GM21825 (cell line): ENCODE measurements at regions not wholly inside any gene's neighbourhood (a gene's known extent, or its start where the extent isn't known, plus 50 kb on each side); places are given as distances from the start of the nearest gene placed in this dataset.
"Not testable (repeated sequence)": the region's sequence is repeated elsewhere in the genome, so short reads cannot be mapped to it uniquely, and the experiment has no call there.

Source experiments
- ATAC-seq: cut with Tn5 transposase; IDR thresholded peaks from one replicate; pipeline ENCODE4 v1.9.1; 2021; ENCODE audit warnings: mild to moderate bottlenecking, moderate library complexity; ENCODE audit not compliant: unreplicated experiment

DNA sequence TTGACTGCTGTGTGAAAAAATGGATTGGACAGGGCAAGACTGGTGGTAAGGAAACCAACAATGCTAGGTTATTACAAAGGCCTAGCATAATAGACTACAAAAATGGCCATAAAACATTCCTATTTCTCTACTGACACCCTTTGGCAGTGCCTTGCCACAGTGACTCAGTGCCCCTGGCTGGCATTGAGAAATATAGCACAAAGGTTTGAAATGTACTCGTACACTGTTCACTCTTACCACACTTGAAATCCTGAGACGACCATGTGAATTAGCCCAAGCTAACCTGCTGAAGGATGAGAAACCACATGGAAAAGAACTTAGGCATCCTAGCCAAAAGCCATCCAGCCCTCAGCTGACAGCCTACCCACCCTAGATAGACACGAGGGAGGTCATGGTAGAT lies 149.8 kb upstream of the PALMD start:
- ATAC-seq, result no peak

DNA sequence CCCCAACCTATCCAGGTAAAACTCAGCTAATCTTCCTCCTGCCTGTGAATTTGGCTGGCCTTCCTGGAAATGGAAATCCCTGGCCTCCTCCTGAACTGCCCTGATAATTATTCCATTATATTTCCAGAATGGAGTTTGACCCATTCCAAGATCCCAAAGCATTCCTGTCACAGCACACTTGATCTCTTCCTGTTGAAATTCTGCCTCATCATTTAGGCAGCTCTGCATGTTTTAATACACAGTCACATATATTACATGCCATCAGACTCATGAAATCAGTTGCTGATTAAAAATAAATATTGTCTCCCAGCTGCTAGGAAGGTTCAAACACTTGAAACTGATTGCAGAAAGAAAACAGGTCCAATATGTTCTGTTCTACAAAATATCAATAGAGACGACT lies 148.2 kb upstream of the PALMD start:
- no peak for ATAC-seq

DNA sequence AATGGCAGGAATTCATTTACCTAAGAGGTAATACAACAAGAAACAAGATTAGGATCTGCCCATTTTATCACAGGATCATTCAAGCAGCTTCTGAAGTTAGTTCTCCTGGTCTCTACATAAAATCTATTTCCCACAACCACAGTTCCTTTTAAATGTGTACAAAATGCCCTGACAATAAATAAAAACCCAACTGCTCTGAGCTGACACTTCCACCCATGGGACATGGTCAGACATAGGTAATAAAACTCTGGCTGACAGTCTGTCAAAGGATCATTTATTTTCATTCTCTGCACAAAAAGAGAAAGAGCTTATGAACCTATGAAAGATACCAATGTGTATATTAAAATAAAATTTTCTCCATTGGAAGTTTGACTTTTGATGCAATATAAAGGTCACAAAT lies 145.4 kb upstream of the PALMD start:
- no peak for ATAC-seq

DNA sequence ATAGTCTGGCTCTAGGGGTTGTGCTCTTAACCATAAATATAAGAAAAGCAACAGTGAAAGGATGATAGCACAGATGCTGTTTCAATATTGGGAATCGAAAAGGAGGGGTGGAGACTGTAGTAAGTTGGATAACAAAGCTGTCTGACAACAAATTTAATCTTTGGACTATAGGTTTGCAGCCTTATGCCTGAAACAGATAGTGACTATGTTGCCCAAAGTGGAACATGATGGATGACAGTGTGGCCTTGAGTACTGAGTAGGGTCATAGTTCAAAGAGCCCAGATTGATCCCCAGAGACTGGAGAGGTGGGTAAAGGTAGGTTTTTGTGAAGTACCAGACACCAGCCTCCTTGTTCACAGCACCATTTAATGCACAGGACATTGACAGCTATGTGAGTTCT lies 144.0 kb upstream of the PALMD start:
- no peak for ATAC-seq

DNA sequence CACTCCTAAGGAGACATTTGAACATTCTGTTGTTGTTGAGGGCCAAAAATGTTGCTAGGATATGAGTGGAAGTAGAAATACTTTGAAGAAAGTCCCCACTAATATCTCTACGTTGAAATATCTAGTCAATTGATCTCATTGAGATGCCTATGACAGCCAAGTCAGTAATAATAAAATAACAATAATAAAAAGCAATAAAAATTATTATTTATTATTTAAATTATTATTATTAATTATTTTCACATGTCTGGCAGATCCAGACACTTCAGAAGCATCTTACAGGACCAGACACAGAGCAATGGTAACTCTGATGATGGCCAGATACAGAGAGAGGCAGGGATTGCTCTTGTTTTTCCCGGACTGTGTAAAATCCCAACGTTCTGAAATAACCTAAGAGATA lies 143.5 kb upstream of the PALMD start:
- ATAC-seq, result no peak

DNA sequence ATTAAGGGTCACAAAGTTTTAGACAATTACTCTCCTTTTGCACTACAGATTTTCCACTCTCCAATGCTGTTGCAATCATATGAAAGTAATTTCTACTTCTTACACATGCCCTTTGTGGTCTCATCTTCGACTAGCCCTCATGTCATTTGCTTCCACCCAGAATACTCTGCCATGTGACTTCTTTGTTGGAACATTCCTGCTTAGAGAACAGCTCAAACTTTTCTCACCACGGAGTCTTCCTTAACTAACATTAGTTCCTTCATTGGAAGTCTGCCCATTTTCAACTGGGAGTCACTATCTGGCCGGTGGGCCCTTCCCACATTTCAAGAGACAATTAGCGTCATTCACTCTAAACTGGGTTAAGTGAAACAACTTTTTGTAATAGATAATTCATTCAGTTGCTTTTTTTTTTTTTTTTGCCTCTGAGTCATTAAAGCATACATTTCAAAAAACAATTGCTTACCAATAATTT lies 142.6 kb upstream of the PALMD start:
- ATAC-seq, result no peak

DNA sequence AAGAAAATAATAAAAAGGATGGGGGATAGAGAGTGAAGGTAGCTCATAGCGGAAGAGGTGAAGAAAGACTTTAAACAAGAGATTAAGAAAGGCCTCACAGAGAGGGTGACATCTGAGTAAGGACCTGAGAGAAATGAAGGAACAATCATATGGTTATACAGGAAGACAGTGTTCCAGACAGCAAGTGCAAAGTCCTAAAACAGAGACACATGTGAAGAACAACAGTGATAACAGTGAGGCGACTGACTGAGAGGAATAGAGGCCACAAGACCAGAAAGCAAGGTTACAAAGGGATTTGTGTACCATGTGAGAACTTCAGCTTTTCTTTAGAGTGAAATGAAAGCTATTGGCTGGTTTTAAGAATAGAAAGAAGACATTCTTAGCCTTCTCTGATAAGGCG lies 141.6 kb upstream of the PALMD start:
- ATAC-seq, result no peak

DNA sequence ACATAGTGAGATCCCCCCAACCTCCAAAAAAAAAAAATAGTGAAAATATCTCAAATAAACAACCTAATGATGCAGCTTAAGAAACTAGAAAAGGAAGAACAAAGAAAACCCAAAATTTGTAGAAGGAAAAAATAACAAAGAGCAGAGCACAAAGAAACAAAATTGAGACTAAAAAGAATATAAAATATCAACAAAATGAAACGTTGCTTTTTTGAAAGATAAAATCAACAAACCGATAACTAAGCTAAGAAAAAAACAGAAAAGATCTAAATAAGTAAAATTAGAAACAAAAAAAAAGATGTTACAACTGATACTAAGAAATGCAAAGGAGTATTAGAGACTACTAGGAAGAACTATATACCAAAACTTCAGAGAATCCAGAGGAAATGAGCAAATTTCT lies 139.3 kb upstream of the PALMD start:
- no peak for ATAC-seq

DNA sequence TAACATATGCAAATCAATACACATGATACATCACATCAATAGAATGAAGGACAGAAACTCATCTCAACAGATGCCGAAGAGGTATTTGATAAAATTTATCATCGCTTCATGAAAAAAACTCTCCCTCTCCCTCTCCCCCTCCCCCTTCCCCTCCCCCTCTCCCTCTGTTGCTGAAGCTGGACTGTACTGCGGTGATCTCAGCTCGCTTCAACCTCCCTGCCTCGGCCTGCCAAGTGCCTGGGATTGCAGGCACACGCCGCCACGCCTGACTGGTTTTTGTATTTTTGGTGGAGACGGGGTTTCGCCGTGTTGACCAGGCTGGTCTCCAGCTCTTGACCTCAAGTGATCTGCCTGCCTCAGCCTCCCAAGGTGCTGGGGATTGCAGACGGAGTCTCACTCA lies 138.5 kb upstream of the PALMD start:
- not testable (repeated sequence) for ATAC-seq

DNA sequence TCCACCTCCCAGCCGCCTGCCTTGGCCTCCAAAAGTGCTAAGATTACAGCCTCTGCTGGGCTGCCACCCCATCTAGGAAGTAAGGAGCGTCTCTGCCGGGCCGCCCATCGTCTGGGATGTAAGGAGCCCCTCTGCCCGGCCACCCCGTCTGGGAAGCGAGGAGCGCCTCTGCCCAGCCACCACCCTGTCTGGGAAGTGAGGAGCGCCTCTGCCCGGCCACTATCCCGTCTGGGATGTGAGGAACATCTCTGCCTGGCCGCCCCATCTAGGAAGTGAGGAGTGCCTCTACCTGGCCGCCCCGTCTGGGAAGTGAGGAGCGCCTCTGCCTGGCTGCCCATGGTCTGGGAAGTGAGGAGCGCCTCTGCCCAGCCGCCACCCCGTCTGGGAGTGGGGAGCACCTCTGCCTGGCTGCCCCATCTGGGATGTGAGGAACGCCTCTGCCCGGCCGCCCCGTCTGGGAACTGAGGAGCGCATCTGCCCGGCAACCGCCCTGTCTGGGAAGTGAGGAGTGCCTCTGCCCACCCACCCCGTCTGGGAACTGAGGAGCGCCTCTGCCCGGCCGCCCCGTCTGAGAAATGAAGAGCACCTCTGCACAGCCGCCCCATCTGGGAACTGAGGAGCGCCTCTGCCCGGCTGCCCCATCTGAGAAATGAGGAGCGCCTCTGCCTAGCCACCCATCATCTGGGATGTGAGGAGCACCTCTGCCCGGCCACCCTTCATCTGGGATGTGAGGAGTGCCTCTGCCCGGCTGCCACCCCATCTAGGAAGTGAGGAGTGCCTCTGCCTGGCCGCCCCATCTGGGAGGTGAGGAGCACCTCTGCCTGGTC lies 137.8 kb upstream of the PALMD start:
- ATAC-seq, result no peak

DNA sequence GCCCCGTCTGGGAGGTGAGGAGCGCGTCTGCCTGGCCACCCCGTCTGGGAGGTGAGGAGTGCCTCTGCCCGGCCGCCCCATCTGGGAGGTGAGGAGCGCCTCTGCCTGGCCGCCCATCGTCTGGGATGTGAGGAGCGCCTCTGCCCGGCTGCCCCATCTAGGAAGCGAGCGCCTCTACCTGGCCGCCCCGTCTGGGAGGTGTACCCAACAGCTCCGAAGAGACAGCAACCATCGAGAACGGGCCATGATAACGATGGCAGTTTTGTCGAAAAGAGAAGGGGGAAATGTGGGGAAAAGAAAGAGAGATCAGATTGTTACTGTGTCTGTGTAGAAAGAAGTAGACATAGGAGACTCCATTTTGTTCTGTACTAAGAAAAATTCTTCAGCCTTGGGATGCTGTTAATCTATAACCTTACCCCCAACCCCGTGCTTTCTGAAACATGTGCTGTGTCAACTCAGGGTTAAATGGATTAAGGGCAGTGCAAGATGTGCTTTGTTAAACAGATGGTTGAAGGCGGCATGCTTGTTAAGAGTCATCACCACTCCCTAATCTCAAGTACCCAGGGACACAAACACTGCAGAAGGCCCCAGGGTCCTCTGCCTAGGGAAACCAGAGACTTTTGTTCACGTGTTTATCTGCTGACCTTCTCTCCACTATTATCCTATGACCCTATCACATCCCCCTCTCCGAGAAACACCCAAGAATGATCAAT lies 137.0 kb upstream of the PALMD start:
- ATAC-seq, result not testable (repeated sequence)

DNA sequence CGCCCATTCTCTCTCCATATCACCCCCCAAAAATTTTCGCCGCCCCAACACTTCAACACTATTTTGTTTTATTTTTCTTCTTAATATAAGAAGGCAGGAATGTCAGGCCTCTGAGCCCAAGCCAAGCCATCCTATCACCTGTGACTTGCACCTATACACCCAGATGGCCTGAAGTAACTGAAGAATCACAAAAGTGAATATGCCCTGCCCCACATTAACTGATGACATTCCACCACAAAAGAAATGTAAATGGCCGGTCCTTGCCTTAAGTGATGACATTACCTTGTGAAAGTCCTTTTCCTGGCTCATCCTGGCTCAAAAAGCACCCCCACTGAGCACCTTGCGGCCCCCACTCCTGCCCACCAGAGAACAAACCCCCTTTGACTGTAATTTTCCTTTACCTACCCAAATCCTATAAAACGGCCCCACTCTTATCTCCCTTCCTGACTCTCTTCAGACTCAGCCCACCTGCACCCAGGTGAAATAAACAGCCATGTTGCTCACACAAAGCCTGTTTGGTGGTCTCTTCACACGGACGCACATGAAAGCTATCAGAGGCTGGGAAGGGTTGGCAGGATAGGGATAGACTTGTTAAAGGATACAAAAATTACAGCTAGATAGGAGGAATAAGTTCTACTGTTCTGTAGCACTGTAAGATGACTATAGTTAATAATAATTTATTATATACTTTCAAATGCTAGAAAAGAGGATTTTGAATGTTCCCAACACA lies 130.9 kb upstream of the PALMD start:
- ATAC-seq, result not testable (repeated sequence)

DNA sequence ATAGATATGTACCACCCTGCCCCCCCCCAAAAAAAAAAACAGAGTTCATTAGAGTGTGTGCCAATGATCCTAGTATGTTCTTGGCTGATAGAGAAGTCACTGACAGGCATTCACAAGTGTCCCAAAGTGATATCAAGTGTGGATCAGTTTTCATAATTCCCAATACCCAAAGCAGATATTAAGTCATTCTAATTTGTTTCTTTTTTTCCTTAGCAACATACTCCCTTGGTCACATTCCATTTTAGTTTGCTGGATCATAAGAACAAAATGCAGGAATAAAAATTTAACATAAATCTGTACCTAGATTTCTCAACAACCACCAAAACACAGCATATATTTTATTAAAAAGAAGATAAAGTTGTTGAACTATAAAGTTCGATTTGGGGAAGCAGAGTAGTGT lies 129.8 kb upstream of the PALMD start:
- ATAC-seq, result no peak

DNA sequence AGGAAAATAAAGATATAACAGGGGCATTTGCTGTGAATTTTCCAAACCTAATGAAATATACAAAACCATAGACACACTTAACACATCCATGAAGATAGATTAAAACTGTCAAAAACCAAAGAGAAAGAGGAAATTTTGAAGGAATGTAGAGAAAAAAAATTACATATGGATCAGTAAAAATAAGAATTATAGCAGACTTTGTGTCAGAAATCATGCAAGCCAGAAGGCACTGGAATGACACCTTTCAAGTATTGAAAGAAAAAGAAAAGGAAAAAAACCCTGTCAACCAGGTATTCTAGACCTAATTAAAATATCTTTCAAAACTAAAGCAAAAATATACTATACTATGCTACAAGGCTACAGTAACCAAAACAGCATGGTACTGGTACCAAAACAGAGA lies 125.8 kb upstream of the PALMD start:
- ATAC-seq, result no peak

DNA sequence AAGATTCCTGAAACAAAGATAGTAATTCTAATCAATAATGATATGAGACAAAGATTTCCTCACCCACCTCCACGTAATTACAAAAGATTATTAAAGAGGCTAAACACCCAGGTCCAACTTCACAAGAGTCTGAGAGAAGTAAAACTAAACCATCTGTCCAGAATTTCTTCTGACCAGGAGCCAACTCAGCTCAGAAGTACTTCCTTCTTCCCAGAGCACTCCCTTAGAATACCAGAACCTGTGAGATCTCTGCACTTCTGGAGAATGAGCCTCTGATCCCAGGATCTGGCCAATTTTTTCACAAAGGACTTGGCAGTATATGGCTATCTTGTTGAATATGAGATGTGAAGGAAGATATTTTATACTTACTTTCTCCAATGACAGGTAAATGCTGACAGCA lies 120.6 kb upstream of the PALMD start:
- ATAC-seq, result no peak

DNA sequence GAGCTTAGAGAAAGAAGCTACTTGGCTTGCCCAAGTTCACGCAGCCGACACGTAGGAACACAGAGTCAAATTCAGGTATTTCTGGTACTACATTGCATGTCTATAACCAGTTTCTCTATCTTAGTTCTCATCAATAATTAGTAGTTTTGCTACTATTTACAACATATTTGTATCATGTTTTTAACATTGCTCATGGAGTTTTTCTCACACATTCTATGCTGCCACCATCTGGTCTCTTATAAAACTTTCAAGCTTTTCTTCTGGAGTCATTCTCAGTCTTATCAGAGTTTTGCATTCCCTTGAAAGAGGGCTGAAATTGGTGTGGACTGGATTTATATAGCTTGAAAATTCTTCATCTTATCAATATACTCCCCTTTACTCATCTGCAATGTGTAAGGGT lies 118.8 kb upstream of the PALMD start:
- no peak for ATAC-seq

DNA sequence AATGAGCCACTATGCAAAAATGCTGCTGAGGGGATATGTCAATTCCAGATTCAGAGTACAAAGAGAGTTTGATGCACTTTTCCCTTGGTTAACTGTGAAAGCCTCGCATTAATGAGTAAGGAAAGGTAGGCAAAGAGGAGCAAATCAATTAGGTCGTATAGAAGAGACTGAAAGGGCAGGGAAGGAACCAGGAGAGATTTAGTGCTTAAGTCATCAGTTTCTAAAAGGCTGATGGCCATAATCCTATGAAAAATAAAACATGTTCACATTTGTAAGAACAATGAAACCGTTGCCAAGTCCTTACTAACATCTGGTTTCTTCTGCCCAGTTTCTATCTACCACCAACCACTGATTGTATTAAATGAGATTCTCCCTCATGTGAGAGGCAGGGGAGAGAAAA lies 118.4 kb upstream of the PALMD start:
- ATAC-seq, result no peak

DNA sequence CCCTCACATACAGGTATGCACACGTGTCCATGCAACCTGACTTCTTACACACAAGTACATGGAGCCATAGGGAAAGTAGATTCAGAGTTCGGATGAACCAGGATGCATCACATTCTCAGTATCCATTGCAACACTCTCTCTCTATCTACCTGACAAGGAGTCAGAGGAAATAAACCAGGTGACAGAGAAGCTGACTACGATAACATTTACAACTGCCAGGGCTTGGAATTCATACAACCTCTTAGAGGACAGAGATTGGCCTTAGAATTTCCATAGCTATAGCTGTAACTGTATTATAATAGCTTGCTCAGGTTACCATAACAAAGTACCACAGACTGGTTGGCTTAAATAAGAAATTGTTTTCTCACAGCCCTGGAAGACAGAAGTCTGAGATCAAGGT lies 116.9 kb upstream of the PALMD start:
- ATAC-seq, result no peak

DNA sequence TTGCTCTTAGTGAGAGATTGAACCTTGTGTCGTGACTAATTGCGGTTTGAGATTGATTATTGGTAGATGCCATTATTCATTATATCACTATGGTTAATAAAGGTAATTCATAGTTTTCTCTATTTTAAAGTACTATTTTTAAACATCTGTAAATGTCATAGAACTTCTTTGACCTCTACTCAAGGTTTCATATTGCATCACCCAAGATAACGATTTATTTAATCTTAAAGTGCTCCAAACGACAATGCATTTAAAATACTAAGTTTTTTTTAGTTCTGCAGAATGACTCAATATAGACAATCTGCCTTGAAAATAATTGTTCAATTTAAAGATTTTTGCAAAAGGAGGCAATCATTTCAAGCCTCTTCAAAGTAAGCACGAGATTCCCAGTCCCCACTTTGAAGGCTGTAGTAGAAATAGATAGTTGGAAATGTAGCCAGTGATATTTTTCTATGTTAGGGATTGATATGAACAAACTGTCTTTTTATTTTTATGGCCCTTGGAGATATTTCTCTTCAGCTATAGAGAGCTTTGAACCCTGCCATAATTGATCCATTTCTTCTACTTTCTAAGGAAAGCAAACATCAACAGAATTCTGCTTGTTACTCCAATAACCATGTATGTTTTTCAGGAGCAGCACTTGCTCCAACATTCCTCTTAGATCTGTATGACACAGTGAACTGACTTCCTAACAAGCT lies 114.2 kb upstream of the PALMD start:
- no peak for ATAC-seq

DNA sequence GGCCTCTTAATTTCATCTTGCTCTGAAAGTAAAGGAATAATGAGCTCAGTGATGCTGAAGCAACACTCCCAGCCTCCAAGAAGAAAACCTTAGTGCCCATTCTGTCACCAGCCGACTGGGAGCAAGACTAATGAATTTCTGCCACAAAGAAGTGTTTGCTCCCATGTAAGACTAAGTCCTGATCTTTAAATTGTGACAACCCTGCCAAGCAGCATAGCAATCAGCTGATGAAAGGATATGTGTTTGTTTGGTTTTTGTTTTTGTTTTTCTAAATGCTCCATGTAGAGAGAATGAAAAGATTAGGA lies 113.7 kb upstream of the PALMD start:
- ATAC-seq, result no peak

DNA sequence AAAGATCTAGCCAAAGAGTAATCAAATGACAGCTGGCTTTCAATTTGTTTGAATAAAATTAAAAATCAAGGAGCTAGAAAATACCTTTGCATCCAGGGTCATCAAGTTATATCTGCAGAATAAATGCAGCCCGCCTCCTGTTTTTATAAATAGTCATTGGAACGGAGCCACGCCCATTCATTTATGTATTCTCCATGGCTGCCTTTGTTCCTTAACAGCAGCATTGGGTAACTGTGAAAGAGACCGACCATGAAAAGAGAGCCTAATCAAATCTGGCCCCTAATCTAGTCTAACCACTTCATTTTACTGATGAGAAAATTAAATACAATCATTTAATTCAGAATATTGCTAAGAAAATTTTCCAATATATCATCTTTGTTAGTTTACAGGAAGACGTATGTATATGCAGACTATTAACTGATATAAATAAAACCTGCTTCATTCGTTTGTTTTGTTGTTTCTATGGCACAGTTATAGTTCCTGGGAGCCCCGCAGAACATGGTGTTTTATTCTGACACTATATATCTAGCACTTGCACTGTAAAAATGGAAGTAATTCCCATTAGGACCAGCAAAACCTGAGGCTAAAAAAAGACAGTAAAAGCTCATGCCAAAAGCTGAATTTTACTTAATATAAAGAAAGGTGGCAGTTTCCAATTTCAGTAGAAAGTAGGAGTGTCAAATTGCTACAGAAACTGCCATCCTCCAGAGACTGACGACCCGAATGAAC lies 111.8 kb upstream of the PALMD start:
- ATAC-seq, result no peak
